Spleen (tissue), 11 donors: ENCODE measurements at regions not wholly inside any gene's neighbourhood (a gene's known extent, or its start where the extent isn't known, plus 50 kb on each side); places are given as distances from the start of the nearest gene placed in this dataset.

ENCODE experiments used
- DNase-seq: peaks from one replicate; pipeline ENCODE4 v3.0.0-alpha.2; 2020
- H3K27ac ChIP-seq, 8 donors: fragments of 200-600 bp; sonication (generic) in 7 of 8; 1 replicate in 4 of 8; 2 replicates in 4 of 8; pipeline versions ENCODE4 v1.5.0 to v1.8.0; 2016 to 2021; ENCODE audit warnings: inconsistent platforms in 4 of 8, mild to moderate bottlenecking in 4 of 8, moderate library complexity in 1 of 8
- H3K27me3 ChIP-seq, 7 donors: fragments of 200-600 bp; sonication (generic) in 6 of 7; replicated peaks in 1 of 7; 1 replicate in 4 of 7; 2 replicates in 3 of 7; pipeline versions ENCODE4 v1.5.0 to v1.8.0; 2016 to 2021; ENCODE audit warnings: inconsistent platforms in 3 of 7, mild to moderate bottlenecking in 1 of 7
- H3K36me3 ChIP-seq, 6 donors: fragments of 200-600 bp; sonication (generic) in 5 of 6; 1 replicate in 4 of 6; 2 replicates in 2 of 6; pipeline versions ENCODE4 v1.5.0 to v1.8.0; 2016 to 2021; ENCODE audit warnings: inconsistent platforms in 2 of 6
- H3K4me1 ChIP-seq, 6 donors: fragments of 200-600 bp; sonication (generic) in 5 of 6; 1 replicate in 3 of 6; 2 replicates in 3 of 6; pipeline versions ENCODE4 v1.5.0 to v1.8.0; 2016 to 2021; ENCODE audit warnings: inconsistent platforms in 3 of 6
- H3K4me3 ChIP-seq, 8 donors: fragments of 200-600 bp; sonication (generic) in 7 of 8; 1 replicate in 4 of 8; 2 replicates in 4 of 8; pipeline versions ENCODE4 v1.5.0 to v1.8.0; 2016 to 2021; ENCODE audit warnings: inconsistent platforms in 4 of 8, mild to moderate bottlenecking in 4 of 8, moderate library complexity in 2 of 8
- H3K9me3 ChIP-seq, 8 donors: fragments of 200-600 bp; sonication (generic) in 7 of 8; 1 replicate in 4 of 8; 2 replicates in 4 of 8; pipeline versions ENCODE4 v1.5.0 to v1.8.0; 2016 to 2021; ENCODE audit warnings: inconsistent platforms in 4 of 8
- POLR2A ChIP-seq, 3 donors: fragments of 450-650 bp; IDR thresholded peaks; one replicate each; pipeline ENCODE4 v1.5.1; 2017; ENCODE audit warnings: antibody characterized with exemption in 3 of 3, mild to moderate bottlenecking in 1 of 3
- POLR2AphosphoS5 ChIP-seq, 3 donors: sonication (generic); formaldehyde crosslinking; IDR thresholded peaks; one replicate each; pipeline ENCODE4 v1.5.1; 2017; ENCODE audit warnings: antibody characterized with exemption in 3 of 3
- WGBS, 5 donors: extraction: QIAGEN DNeasy Blood & Tissue Kit in 3 of 5; methylation state at CpG; one replicate each; pipeline versions ENCODE4 v1.1.5 to v1.1.7; 2013 to 2018; 5-methylcytosine and 5-hydroxymethylcytosine counted together
- intact Hi-C: fragments of 100-400 bp; cut with DNase I; formaldehyde crosslinking; loops from one replicate; pipeline ENCODE4 v1.15.0; 2023; ENCODE audit warnings: low total_unique reads
- TF ChIP-seq, protein P1 (sequence below), 11 experiments: fragments of 200-600 bp in 7 of 11; fragments of 450-650 bp in 4 of 11; sonication (generic) in 4 of 11; IDR thresholded peaks in 8 of 11; conservative IDR thresholded peaks in 3 of 11; 1 replicate in 7 of 11; 2 replicates in 4 of 11; pipeline versions ENCODE4 v1.4.0 to v1.8.0; 2016 to 2021; ENCODE audit warnings: antibody characterized with exemption in 11 of 11, inconsistent platforms in 4 of 11, mild to moderate bottlenecking in 1 of 11
- donor health status: healthy with polysubstance abuse.
- donor health status: DM: no; HTN: no; CAD: no; lungs with moderate emphysema.
- donor health status: DM: no; HTN: no; CAD: no.
- donor health status: Bipolar disorder and iron deficiency.
- donor health status: healthy.
- donor health status: DM: no; HTN: no; CAD: no.
- donor health status: DM: yes; HTN: yes; CAD: no.

DNA sequence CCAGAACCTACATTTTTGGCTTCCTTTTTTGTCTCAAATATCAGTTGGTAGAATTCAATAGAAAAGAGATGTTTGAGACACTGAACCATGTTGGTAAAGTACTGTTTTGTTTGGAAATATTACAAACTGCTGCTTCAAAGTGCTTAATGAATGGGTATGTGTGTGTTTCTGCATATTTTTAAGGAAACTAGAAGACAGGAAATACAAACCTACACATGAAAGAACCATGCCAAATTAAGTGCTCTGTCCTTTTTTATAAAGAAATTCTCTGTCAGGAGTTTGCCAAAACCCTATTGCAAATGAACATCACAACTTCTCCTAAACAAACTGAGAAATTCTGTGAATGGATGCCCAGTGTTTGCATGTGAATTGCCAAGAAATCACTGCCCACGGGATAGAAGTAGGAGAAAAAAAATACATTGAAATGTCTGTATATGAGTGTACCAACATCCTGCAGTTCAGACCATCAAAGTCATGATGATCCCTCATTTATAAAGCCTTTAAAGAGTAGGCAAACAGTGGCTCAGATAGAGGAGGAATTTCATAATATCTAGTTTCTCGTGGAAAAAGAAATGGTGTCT is 69.6 kb upstream of the RND3 start:
- WGBS, 5 donors = 45 to 70% (median 59%) methylated on average over 2 of the region's 2 CpGs
- no peak for DNase-seq
- H3K4me1 ChIP-seq = no peaks in the 10 kb centered on the region
- no peaks in the 10 kb centered on the region for H3K36me3 ChIP-seq
- H3K9me3 ChIP-seq = no peaks in the 10 kb centered on the region
- H3K27ac ChIP-seq = no peak overlapping the region
- H3K27me3 ChIP-seq = no peaks in the 10 kb centered on the region
- intact Hi-C loops = no loop called here
- TF ChIP-seq POLR2AphosphoS5 (IDR thresholded peaks at IDR 0.05) (no peak), POLR2A (IDR thresholded peaks at IDR 0.05) (no peak)
- TF ChIP-seq, protein P1, sequence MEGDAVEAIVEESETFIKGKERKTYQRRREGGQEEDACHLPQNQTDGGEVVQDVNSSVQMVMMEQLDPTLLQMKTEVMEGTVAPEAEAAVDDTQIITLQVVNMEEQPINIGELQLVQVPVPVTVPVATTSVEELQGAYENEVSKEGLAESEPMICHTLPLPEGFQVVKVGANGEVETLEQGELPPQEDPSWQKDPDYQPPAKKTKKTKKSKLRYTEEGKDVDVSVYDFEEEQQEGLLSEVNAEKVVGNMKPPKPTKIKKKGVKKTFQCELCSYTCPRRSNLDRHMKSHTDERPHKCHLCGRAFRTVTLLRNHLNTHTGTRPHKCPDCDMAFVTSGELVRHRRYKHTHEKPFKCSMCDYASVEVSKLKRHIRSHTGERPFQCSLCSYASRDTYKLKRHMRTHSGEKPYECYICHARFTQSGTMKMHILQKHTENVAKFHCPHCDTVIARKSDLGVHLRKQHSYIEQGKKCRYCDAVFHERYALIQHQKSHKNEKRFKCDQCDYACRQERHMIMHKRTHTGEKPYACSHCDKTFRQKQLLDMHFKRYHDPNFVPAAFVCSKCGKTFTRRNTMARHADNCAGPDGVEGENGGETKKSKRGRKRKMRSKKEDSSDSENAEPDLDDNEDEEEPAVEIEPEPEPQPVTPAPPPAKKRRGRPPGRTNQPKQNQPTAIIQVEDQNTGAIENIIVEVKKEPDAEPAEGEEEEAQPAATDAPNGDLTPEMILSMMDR (IDR thresholded peaks at IDR 0.05 in 8 of 11, conservative IDR thresholded peaks at IDR 0.05 in 3 of 11) = no peak
- H3K4me3 ChIP-seq = no peak overlapping the region

- H3K4me3 ChIP-seq = no peak overlapping the region
- no peaks in the 10 kb centered on the region for H3K9me3 ChIP-seq
- H3K36me3 ChIP-seq = no peaks in the 10 kb centered on the region
- DNase-seq = no peak
- H3K4me1 ChIP-seq = no peaks in the 10 kb centered on the region
- no peak overlapping the region for H3K27ac ChIP-seq
- no peak for TF ChIP-seq POLR2AphosphoS5 (IDR thresholded peaks at IDR 0.05)
- no peak for TF ChIP-seq POLR2A (IDR thresholded peaks at IDR 0.05)
- TF ChIP-seq, protein P1 (IDR thresholded peaks at IDR 0.05 in 8 of 11, conservative IDR thresholded peaks at IDR 0.05 in 3 of 11) = no peak
- intact Hi-C loops = no loop called here
- WGBS, 5 donors = 57 to 72% (median 67%) methylated on average over 4 of the region's 4 CpGs
- H3K27me3 ChIP-seq = no peaks in the 10 kb centered on the region
These were observed 68.3 kb upstream of the RND3 start for GRCh38 chr2:150555611-150556356.

- DNase-seq = no peak
- no peaks in the 10 kb centered on the region for H3K27me3 ChIP-seq
- no peak overlapping the region for H3K27ac ChIP-seq
- H3K4me1 ChIP-seq = no peaks in the 10 kb centered on the region
- 73 to 96% (median 88%) methylated on average over 1 of the region's 1 CpG for WGBS, 5 donors
- H3K36me3 ChIP-seq = no peaks in the 10 kb centered on the region
- TF ChIP-seq POLR2AphosphoS5 (IDR thresholded peaks at IDR 0.05) (no peak), POLR2A (IDR thresholded peaks at IDR 0.05) (no peak)
- TF ChIP-seq, protein P1 (IDR thresholded peaks at IDR 0.05 in 8 of 11, conservative IDR thresholded peaks at IDR 0.05 in 3 of 11) = no peak
- no peaks in the 10 kb centered on the region for H3K9me3 ChIP-seq
- intact Hi-C loops = no loop called here
- H3K4me3 ChIP-seq = no peak overlapping the region
These were observed 66.6 kb upstream of the RND3 start for GRCh38 chr2:150554046-150554445.

DNA sequence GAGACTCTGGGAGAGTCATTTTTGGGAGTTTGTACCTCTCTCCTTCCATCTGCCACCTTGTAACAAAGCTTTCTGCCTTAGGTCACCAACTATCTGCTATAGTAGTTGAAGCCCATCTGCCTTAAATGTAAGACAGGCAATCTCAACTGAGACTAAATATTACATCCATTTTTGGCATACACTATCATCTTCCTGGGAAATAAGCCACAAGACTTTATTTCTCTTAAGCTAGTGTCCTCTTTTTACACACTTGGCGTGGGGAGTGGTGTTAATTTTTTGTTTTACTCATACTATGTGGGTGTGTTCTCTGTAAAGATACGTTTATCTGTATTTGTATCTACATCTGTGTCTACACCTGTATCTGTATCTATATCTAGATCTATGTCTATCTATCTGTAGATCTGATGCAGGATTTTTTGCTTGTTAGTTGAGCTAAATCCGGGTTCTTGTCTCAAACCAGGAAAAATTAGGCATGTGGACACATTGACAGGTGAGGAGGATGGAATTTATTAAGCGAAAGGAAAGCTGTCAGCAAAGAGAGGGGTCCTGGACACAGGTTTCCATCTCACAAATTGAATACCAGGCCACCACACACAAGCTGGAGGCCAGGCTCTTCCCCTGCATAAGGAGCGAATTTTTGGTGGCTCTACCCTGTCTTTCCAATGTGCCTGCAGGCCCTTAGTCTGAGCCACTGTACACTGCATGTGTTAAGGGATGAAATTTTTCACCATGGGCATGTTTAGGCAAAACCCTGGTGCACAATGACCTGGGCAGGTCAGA is 64.8 kb upstream of the RND3 start:
- Histone ChIP-seq H3K4me3 (no peak overlapping the region), H3K9me3 (no peaks in the 10 kb centered on the region), H3K27me3 (no peaks in the 10 kb centered on the region), H3K36me3 (no peaks in the 10 kb centered on the region), H3K27ac (no peak overlapping the region), H3K4me1 (no peaks in the 10 kb centered on the region)
- DNase-seq = no peak
- TF ChIP-seq POLR2AphosphoS5 (IDR thresholded peaks at IDR 0.05) (no peak), POLR2A (IDR thresholded peaks at IDR 0.05) (no peak)
- TF ChIP-seq, protein P1 (IDR thresholded peaks at IDR 0.05 in 8 of 11, conservative IDR thresholded peaks at IDR 0.05 in 3 of 11) = no peak
- intact Hi-C loops = no loop called here
- 78 to 83% (median 80%) methylated on average over 5 of the region's 5 CpGs for WGBS, 5 donors
